Gastroesophageal sphincter (tissue), 3 donors: ENCODE measurements at regions not wholly inside any gene's neighbourhood (a gene's known extent, or its start where the extent isn't known, plus 50 kb on each side); places are given as distances from the start of the nearest gene placed in this dataset.

ENCODE experiments used
- EP300 ChIP-seq: sonication (generic); formaldehyde crosslinking; IDR thresholded peaks from one replicate; pipeline ENCODE4 v1.6.1; 2017; ENCODE audit warnings: antibody characterized with exemption, mild to moderate bottlenecking
- POLR2A ChIP-seq, 2 donors: fragments of 450-650 bp; IDR thresholded peaks; one replicate each; pipeline ENCODE4 v1.6.1; 2017; ENCODE audit warnings: antibody characterized with exemption in 2 of 2, mild to moderate bottlenecking in 2 of 2, moderate library complexity in 1 of 2
- POLR2AphosphoS5 ChIP-seq: sonication (generic); formaldehyde crosslinking; IDR thresholded peaks from one replicate; pipeline ENCODE4 v1.6.1; 2017; ENCODE audit warnings: antibody characterized with exemption
- TF ChIP-seq, protein P1 (sequence below), 4 experiments: fragments of 200-600 bp in 2 of 4; fragments of 450-650 bp in 2 of 4; sonication (generic) in 1 of 4; IDR thresholded peaks; one replicate each; pipeline ENCODE4 v1.5.1; 2017 to 2019; ENCODE audit warnings: antibody characterized with exemption in 4 of 4, mild to moderate bottlenecking in 2 of 4, moderate library complexity in 2 of 4

DNA sequence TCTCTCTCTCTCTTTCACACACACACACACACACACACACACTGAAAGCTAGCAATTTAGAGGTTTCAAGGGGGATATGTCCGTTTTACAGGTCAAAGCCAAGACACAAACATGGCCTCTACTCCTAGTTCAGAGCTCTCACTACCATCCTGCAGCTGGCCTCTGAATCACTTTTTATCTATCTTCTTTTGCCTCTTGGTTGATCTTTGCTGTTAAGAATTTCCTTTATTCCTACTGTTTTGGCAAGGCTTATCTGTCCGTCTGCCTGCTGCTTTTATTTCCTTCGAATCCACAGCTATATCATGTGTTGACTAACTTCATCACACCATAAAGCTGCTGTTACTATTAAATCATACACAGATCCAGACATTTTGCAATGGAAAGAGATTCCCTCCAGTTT is 543.0 kb downstream of the PLCL1 start:
- TF ChIP-seq, protein P1, sequence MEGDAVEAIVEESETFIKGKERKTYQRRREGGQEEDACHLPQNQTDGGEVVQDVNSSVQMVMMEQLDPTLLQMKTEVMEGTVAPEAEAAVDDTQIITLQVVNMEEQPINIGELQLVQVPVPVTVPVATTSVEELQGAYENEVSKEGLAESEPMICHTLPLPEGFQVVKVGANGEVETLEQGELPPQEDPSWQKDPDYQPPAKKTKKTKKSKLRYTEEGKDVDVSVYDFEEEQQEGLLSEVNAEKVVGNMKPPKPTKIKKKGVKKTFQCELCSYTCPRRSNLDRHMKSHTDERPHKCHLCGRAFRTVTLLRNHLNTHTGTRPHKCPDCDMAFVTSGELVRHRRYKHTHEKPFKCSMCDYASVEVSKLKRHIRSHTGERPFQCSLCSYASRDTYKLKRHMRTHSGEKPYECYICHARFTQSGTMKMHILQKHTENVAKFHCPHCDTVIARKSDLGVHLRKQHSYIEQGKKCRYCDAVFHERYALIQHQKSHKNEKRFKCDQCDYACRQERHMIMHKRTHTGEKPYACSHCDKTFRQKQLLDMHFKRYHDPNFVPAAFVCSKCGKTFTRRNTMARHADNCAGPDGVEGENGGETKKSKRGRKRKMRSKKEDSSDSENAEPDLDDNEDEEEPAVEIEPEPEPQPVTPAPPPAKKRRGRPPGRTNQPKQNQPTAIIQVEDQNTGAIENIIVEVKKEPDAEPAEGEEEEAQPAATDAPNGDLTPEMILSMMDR (IDR thresholded peaks at IDR 0.05) = no peak
- no peak for TF ChIP-seq POLR2A (IDR thresholded peaks at IDR 0.05)
- TF ChIP-seq POLR2AphosphoS5 = no peak
- TF ChIP-seq EP300 = no peak
